ENCODE measurements at regions not wholly inside any gene's neighbourhood (a gene's known extent, or its start where the extent isn't known, plus 50 kb on each side); places are given as distances from the start of the nearest gene placed in this dataset.
"Not testable (repeated sequence)": the region's sequence is repeated elsewhere in the genome, so short reads cannot be mapped to it uniquely, and the experiment has no call there.

- not testable (repeated sequence) for TF ChIP-seq POLR2AphosphoS5 (IDR thresholded peaks at IDR 0.05; ENCODE audit: insufficient read depth in 1 of 2, low read depth in 1 of 2); CTCF (IDR thresholded peaks at IDR 0.05)
Measured at GRCh38 chr3:125775106-125775505, 179.8 kb upstream of the OSBPL11 start.
